HG03457 (cell line): ENCODE measurements at regions not wholly inside any gene's neighbourhood (a gene's known extent, or its start where the extent isn't known, plus 50 kb on each side); places are given as distances from the start of the nearest gene placed in this dataset.

Source experiments
- ATAC-seq: cut with Tn5 transposase; IDR thresholded peaks from one replicate; pipeline ENCODE4 v1.9.1; 2021; ENCODE audit warnings: moderate number of reproducible peaks; ENCODE audit not compliant: unreplicated experiment

DNA sequence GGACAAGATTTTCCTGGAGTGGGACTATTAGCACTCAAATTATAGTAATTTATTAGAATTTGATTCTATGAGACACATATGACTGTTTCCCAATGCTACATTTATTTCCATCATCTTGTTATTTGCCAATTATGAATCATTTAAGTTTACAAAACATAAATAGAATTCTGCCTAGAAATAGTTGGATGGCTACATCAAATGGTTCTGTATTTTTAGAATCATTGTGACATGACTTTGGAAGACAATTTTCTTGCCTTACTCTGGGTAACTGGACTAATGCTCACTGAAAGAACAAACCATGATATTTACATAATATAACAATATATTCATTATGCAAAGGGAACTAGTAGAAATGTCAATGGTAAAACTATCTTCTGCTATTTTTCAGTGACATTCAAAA is 173.5 kb downstream of the ZIC1 start:
- no peak for ATAC-seq

DNA sequence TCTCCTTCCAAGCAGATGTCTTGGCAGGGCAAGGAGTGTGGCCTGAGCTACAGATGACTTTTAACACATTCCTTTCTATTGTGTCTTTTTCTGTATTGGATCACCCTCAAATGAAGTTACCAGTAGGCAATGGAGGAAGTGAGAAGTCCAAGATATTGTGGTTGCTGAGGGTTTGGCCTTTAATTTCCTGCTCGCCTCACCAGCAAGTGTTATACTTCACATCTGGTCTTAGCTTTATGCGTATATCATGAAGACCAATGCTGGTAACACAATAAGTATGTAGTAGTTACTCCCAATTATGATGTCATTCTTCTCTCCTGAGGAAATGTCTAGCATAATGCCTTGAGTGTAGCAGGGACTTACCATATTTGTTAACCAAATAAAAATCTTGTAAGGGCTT is 179.9 kb downstream of the ZIC1 start:
- no peak for ATAC-seq

DNA sequence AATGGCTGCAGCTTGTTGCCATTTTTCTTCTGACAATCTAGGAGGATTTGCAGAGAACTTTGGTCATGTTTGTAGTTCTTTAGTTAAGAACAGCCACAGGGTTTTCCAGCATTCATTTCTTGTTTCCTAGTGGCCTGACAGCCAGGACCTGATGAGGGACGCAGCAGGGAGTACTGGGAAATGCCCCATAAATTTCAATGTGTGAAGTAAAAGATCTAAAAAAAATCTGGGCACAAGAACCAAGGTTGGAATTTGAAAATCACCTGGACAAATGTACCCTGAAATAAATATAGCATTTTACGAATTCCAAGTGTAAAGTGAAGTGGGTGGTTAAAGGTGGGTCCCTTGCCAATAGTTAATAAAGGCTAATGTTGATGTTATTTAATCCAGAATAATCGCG is 195.0 kb downstream of the ZIC1 start:
- ATAC-seq, result no peak

DNA sequence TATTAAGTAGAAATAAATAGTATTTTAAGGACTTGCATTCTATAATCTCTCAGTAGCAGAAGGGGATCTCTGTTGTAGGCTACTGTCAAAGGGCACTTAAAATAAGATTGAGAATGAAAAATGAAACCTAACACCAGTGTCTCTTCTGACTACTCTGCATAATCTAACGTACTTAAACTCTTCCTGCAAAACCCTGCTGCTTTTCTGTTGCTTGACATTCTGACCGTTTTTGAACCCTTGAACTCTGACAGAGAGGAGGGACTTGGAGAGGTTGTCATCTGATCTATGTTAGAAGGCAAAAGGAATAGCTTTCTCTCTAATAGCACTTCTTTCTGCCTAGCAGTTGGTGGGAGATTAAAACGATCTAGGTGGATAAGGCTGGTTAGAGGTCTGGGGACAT is 204.6 kb downstream of the ZIC1 start:
- no peak for ATAC-seq

DNA sequence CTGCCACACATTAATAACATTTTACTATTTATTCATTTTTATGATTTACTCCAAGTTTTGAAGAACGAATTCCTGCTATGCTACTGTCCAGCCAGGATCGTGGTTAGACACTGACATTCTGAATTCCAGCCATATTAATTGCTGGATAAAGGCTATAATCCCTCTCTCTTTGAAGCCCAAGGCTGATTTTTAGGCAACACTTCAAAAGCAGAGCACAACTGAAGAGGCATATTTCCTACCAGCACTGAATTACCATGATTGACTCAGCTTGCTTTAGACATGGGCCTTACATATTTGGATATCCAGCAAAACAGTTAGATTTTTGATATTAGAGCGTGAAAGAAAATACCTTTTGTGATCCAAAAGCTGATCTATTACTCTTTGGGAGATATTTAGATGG is 205.0 kb downstream of the ZIC1 start:
- no peak for ATAC-seq

DNA sequence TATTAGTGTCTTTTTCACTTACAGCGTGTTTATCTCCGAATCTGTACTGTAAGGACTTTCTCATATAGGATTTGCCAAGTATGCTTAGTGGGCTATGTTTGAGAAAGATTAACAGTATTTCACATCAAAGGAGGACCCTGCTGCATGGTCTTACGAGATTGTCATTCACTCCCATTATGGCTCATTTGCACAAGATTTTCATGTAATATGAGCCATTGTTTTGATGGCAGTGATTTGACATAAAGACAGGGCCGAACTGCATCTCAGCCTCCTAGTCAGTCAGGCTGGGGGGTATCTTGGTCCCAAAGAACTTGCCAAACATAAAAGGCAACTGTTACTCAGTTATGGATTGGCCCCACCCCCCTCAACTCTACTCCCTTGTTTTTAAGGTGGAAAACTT is 205.9 kb downstream of the ZIC1 start:
- ATAC-seq, result no peak

DNA sequence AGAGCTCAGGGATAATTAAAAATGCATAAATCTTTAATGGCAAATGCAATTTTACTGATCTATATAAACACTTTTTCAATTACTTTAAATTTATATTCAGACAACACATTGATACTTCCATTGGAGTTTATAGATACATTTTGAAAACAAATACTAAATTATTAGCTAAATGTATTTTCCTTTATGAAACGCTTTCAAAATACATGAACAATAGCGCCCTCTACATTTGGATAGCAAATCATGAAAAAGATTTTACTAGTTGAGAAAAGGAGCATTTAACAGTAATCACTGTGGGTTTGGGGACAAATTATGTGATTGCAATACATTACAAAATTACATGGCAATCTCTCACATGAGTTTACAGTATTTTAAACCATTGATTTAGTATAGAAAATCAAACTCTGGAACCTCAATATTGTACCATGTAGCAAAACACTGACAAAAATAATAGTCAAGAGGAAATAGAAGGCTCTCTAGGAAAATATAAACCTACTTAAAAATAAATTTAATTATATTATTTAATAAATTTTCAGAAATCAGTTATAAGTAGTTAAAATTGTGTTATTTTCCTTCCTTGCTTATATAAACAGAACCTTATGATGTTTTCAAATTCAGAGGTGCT is 207.9 kb downstream of the ZIC1 start:
- ATAC-seq, result no peak

DNA sequence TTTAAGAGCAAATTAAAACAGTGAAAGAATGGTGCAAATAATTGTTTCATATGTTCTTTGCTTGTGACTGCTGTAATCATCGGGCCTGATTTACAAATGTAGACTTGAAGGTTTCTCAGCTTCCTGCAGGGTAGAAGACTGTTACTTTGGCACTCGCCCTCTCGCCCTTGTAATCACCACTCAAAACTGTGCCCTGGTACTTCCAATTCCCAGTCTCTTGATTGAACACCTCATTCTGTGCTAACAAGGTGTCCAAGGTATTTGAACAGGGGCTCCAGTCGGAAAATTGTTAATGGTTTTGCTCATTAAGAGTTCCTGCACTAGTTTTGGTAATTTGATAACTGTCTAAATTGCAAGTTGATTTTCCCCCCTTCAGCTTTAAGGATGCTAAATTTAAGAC is 209.5 kb downstream of the ZIC1 start:
- ATAC-seq, result no peak

DNA sequence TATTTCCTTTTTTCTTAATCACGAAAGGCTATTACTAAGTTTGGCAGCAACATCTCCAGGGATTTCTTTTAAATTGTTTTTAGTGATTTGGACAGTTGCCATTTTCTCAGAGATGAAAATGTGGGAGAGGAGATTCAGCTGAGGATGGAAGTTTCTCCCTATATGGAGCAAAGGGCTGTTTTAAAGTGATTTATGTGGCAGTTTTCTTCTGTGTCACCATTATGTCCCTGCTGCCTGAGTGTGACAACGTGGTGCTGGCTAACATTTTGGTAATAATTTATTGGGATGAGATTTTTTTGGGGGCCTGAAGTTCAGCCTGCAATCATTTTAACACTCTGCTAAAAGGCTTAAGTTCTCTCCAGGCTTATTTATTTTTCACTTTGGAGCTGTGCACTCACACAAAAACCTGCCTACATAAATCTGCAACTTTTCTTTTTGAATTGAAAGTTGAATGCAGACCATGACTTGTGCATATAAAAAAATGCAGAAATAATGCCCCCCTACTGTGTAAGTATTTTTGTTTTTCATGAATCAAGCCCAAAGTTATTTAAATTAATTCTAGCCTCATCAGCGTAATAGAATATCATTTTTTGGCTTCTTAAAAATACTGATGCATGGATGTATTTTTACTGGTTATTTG is 210.9 kb downstream of the ZIC1 start:
- ATAC-seq, result no peak

DNA sequence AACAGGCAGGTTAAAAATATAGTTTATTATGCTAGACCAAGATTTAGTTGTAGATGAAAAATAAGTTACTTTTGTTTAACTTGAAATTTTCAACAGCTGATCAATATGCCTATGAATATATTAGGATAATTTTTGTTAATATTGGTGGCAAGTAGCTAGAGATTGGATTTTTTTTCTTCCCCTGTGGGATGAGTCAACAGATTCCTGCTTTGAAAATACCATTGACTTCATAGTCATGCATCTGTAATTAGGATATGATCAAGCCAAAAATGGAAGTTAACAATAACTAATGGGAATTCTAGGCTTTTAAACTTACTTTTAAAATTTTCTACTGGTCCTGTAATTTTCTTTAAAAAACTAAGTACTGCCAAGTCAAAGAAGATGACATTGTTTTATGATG is 211.7 kb downstream of the ZIC1 start:
- no peak for ATAC-seq

DNA sequence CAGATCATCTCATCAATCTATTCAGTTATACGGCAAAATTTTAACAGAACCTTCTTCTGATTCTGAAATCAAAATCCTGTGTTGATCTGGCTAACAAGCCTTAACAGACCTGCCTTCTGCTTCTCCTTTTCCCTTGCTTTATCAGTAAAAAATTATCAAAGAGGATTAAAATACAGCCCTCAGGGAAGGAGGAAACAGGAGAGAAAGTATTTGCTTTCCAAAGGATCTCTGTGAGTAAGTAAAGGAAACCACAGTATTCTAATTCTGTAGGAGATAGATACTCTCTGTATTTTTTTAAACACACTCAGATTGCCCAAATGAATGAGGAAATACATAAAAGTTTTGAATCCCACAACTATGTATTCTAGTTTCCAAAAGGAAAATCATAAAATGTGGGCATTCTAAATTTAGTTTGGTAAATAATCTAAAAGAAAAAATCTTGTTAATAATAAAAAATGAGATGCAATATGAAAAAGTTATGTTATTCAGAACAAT is 221.8 kb downstream of the ZIC1 start:
- no peak for ATAC-seq

DNA sequence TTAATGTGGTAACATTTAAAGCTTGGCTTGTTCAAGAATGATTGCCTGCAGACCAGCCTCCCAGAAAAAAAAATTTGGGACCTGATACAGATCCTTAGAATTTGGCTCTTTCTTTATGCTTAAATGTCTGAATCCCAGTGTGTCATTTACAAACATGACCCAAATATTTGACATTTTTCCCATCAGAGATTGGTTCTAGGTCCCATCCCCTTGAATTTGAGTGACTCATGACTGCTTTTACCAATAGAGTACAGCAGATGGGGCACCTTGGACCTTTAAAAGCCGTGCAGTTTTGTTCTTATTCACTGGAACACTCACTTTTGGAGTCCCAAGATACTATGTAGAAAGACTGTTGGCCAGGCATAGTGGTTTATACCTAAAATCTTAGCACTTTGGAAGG is 231.6 kb downstream of the ZIC1 start:
- ATAC-seq, result no peak

DNA sequence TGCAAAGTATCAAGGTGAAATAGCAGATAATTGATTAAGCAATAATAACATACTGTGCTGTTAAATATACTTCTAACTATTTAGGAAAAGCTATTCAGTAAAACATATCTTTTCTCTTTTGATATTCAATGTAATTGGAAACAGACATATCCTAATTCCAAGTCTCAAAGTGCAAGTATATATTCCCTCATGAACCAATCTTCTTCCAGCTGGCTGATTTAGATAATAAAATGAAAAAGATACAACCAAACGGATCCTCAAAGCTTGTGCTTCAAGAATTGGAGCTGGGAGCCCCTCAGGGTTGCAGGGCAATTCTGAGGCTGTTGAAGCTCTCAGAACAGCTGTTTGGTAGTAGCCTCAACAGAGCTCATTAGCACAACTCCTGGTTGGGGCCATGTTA is 236.6 kb downstream of the ZIC1 start:
- no peak for ATAC-seq

DNA sequence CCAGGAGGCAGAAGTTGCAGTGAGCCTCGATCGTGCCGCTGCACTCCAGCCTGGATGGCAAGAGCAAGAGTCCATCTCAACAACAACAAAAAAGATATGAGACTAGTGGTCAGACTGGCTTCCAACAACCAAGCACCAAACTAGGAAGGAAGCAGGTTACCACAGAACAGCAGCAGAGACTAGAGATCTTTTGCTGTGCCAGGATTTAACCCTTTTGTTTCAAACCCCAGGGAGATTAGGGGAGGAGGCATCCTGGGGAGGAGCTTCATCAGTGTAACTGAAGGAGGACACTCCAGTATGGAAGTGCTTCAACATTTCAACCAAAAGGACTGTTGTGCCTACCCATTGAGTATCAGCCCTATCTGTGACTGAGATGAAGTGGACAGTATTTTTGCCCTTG is 240.3 kb downstream of the ZIC1 start:
- ATAC-seq, result no peak

DNA sequence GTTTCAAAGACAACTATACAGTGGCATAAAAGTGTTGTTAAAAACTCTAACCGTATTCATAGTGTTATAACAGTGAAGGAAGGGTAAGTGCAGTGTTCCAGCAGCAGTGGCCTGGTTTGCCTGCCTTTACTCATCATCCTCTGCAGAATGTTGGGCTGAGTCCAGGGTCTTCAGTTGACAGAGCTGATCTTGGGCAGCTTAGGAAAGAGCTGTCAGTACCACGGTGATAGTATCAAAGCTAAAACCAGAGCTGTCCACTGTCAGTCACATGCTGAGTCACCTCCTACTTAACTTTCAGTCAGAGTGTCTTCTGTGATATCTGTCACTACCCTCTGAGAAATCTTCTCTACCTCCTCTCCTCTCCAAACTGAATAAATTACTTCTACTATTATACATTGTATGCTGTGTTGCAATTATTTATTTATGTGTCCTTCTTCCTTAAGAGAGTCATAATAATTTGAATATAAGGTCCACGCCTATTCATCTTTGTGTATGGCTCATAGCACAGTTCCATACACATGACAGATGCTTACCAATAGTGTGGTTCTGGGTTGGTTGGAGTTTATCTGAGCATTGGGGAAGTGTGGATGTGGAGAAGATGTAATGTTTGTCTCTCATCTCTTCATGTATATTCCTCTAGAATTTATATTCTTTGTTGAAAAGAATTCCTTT is 242.1 kb downstream of the ZIC1 start:
- no peak for ATAC-seq

DNA sequence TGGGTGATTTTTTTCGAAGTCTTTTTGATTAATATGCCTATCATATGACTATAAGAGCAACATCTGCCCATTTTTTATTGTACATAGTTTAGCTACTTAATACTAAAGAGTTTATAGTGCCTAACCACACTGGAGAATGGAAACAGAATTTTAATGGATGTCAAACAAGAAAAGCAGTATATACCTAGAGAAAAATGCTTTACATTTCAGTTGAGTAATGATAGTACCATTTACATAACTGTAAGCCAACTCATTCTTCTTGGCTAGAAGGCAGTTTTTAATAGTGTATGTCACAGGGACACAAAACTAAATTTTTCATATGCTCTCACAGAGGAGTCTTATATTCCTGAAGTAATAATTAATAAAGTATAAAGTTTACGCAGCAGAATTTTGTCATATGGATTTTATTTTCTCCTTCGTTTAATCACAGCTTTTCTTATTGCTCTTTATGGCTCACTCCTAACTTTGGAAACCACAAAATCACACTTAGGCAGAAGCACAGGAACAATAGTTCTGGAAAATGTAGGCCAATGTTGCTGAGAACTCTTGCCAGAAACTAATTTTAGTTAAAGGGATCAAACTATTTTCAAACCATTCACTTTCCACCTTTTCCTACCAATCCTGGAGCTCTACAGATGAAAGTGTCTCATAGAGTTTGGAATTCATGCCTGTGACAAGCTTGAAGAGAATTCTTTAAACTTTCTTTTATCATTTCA is 243.6 kb downstream of the ZIC1 start:
- ATAC-seq, result no peak

DNA sequence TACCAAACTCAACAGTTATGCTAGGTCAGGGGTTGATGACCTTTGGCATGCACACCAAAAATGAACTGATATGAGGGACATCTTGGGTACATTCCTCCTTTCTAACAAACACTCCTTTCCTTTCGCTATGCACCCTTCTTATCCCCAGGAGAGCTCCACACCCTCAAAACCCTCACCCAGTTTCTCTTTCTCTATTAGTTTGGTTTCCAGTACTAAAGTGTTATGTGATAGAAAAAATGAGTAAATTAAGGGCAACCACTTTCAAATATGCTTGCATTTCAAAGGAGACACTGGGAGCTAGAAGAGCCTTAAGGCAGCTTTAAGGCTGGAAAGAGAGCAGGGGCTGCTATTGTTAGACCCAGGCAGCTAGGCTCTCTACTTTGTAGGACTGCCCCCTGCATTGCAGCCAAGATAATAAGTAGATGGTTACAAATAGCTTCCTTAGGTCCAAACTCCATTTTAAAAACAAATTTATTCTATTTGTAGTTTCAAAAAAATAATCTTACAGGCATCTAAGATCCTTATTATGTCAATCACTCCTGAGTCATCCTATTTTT is 244.3 kb downstream of the ZIC1 start:
- no peak for ATAC-seq

DNA sequence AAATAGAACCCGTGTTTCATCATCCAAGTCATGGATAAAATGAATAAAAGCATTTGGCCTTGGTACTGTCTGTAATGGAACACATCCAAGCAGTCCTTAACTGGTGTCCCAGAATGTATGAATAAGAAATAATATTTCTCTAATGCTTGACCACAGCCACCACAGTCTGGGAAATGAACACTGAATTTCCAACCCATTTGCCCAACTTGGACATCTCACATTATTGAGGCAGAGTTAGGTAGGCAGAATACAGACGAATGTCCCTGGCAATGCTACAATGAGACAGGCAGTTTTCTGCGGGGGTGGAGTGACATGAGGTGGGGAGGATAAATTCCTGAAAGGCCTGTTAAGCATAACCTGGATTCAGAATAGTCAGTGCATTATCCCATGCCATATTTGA is 245.7 kb downstream of the ZIC1 start:
- ATAC-seq, result no peak

DNA sequence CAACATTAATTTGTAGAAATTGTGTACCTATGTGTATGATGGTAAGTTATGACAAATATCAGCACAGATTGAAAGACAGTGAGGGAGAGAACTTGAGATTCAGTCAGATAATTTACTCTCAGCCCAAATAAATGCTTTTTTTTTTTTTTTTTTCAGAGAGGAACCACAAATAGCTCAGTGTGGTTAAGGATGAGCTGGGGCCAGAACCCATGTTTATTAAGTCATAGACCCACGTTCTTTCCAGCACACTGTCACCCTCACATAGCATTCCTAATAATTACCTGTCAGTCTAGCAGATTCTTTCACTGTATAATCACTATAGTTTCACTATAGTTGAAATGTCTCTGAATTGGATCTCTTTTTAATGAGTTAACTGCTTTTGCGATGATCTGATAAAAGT is 246.1 kb downstream of the ZIC1 start:
- no peak for ATAC-seq

DNA sequence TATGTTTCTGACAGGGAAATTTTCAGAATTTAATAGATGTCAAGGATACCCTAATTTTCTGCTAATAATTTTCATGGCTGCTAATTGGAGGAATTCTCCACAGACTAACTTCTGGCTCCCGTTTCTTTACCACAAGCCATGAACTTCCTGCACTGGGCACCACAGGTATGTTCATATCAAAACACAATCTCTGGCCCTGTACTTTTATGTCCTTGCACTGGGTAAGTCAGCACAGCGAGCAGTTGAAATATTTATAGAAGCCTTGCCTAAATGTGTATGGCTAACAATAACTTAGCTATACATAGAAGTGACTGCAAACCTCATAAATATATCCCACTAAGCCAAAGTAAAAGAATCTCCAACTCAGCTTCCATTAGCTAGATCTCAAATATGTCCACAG is 246.9 kb downstream of the ZIC1 start:
- ATAC-seq, result no peak

DNA sequence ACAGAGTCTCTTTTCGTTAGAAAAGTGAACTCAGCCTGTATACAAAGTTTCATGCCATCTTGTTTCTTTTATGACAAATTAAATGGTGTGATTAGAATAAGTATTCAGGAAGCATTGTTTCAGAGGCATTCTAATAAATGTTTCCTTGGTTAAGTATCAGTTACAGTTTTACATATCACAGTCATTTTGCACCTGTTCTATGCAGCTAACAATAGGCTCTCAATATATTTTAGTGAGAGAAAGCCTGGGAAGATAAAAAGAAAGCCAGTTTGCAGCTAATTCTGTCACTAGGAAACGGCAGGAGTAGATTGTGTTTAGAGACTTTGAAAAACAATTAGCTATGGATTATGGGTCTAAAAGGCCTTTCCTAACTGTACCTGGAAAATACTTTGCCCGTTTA is 252.8 kb downstream of the ZIC1 start:
- no peak for ATAC-seq

DNA sequence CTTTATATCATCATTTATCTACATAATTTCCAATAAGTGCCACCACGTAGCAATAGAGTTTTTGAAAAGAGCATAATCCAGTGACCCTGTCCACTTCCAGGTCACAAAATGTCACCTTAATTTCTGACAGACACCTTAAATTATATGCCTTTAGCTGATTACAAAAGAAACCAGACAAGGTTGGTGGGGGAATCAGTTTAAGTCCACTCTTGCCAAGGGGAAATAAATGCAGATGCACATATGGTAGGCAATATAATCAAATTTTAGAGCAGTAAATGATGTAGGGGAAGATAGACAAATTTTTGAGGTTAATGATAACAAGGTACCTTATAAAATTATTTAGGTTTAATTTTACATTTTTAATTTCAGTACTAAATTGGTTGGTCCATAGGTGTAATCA is 253.5 kb downstream of the ZIC1 start:
- no peak for ATAC-seq
